Fibroblast of lung (primary cell): ENCODE measurements at regions not wholly inside any gene's neighbourhood (a gene's known extent, or its start where the extent isn't known, plus 50 kb on each side); places are given as distances from the start of the nearest gene placed in this dataset.

Experiments used
- DNase-seq, 2 donors: peaks; one replicate each; pipeline versions ENCODE4 v3.0.0 to v3.0.0-alpha.2; 2010; ENCODE audit warnings: low read depth in 2 of 2
- H2AFZ ChIP-seq: 2 replicates; pipeline ENCODE4 v1.5.1; 2012; ENCODE audit warnings: low read length, control low read depth, inconsistent platforms
- H3K27ac ChIP-seq: 2 replicates; pipeline ENCODE4 v1.5.1; 2011; ENCODE audit warnings: low read length, control low read depth; ENCODE audit not compliant: insufficient read depth
- H3K27me3 ChIP-seq: 2 replicates; pipeline ENCODE4 v1.5.1; 2011; ENCODE audit warnings: mild to moderate bottlenecking, low read length; ENCODE audit not compliant: control insufficient read depth, insufficient read depth
- H3K36me3 ChIP-seq: 2 replicates; pipeline ENCODE4 v1.5.1; 2011; ENCODE audit warnings: low read length; ENCODE audit not compliant: control insufficient read depth, insufficient read depth
- H3K4me1 ChIP-seq: 2 replicates; pipeline ENCODE4 v1.5.1; 2011; ENCODE audit warnings: low read length; ENCODE audit not compliant: control insufficient read depth, insufficient read depth; ENCODE audit errors: extremely low read depth
- H3K4me2 ChIP-seq: 2 replicates; pipeline ENCODE4 v1.5.1; 2011; ENCODE audit warnings: low read length, control low read depth; ENCODE audit not compliant: insufficient read depth; ENCODE audit errors: extremely low read depth
- H3K4me3 ChIP-seq, 4 experiments: fragments of 200-600 bp in 1 of 4; sonication (generic) in 1 of 4; replicated peaks in 1 of 4; 2 replicates each; pipeline ENCODE4 v1.5.1; 2011 to 2016; ENCODE audit warnings: low read length in 4 of 4, low read depth in 3 of 4, mild to moderate bottlenecking in 3 of 4, control low read depth in 2 of 4, inconsistent platforms in 1 of 4, mixed read lengths in 1 of 4; ENCODE audit not compliant: insufficient read depth in 1 of 4; ENCODE audit errors: control extremely low read depth in 1 of 4
- H3K79me2 ChIP-seq: 2 replicates; pipeline ENCODE4 v1.5.1; 2012; ENCODE audit warnings: mild to moderate bottlenecking, low read length, inconsistent platforms; ENCODE audit not compliant: control insufficient read depth, insufficient read depth
- H3K9ac ChIP-seq: 2 replicates; pipeline ENCODE4 v1.5.1; 2011; ENCODE audit warnings: mild to moderate bottlenecking, low read length, control low read depth; ENCODE audit not compliant: insufficient read depth
- H3K9me3 ChIP-seq: 2 replicates; pipeline ENCODE4 v1.5.1; 2012; ENCODE audit warnings: low read depth, low read length; ENCODE audit not compliant: control insufficient read depth, insufficient read depth
- H4K20me1 ChIP-seq: 2 replicates; pipeline ENCODE4 v1.5.1; 2011; ENCODE audit warnings: low read length; ENCODE audit not compliant: control insufficient read depth, insufficient read depth; ENCODE audit errors: extremely low read depth
- EZH2 ChIP-seq: IDR thresholded peaks from 2 replicates; pipeline ENCODE4 v1.5.1; 2012; ENCODE audit warnings: low read length, control low read depth, mild to moderate bottlenecking; ENCODE audit errors: missing control alignments
- TF ChIP-seq, protein P1 (sequence below), 2 donors: IDR thresholded peaks in 1 of 2; conservative IDR thresholded peaks in 1 of 2; 1 replicate in 1 of 2; 2 replicates in 1 of 2; pipeline ENCODE4 v1.5.1; 2011 to 2012; ENCODE audit warnings: low read length in 2 of 2, control low read depth in 1 of 2, inconsistent platforms in 1 of 2, low read depth in 1 of 2, mild to moderate bottlenecking in 1 of 2

DNA sequence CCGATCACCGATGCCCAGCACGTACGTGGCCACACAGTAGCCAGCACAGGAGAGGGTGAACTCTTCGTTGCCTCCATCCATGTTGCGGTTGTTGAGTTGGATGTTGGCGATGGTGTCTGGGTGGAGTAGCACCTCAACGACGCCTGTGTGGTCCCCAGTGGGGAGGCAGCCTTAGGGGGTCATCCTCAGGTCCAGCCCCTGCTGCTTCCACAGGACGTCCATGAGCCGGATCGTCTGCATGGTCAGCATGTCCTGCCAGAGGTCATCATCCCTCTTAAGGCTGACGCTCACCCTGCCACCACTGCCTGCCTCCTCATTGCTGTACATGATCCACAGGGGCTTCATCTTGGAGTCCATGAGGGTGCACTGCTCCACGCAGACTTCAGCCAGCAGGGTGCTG lies 369.3 kb downstream of the CMPK2 start:
- no peaks in the 10 kb centered on the region for H4K20me1 ChIP-seq
- no peak overlapping the region for H3K9ac ChIP-seq
- H3K9me3 ChIP-seq: no peaks in the 10 kb centered on the region
- H3K4me3 ChIP-seq: no peak overlapping the region
- no peaks in the 10 kb centered on the region for H3K27me3 ChIP-seq
- H3K79me2 ChIP-seq: no peaks in the 10 kb centered on the region
- H3K4me1 ChIP-seq: no peaks in the 10 kb centered on the region
- TF ChIP-seq, protein P1, sequence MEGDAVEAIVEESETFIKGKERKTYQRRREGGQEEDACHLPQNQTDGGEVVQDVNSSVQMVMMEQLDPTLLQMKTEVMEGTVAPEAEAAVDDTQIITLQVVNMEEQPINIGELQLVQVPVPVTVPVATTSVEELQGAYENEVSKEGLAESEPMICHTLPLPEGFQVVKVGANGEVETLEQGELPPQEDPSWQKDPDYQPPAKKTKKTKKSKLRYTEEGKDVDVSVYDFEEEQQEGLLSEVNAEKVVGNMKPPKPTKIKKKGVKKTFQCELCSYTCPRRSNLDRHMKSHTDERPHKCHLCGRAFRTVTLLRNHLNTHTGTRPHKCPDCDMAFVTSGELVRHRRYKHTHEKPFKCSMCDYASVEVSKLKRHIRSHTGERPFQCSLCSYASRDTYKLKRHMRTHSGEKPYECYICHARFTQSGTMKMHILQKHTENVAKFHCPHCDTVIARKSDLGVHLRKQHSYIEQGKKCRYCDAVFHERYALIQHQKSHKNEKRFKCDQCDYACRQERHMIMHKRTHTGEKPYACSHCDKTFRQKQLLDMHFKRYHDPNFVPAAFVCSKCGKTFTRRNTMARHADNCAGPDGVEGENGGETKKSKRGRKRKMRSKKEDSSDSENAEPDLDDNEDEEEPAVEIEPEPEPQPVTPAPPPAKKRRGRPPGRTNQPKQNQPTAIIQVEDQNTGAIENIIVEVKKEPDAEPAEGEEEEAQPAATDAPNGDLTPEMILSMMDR (conservative IDR thresholded peaks at IDR 0.05 in 1 of 2, IDR thresholded peaks at IDR 0.05 in 1 of 2; ENCODE audit: low read depth in 1 of 2, low read length in 2 of 2): no peak
- TF ChIP-seq EZH2: no peak
- no peak overlapping the region for H2AFZ ChIP-seq
- H3K36me3 ChIP-seq: no peaks in the 10 kb centered on the region
- no peak overlapping the region for H3K27ac ChIP-seq
- DNase-seq: no peak
- H3K4me2 ChIP-seq: no peak overlapping the region

DNA sequence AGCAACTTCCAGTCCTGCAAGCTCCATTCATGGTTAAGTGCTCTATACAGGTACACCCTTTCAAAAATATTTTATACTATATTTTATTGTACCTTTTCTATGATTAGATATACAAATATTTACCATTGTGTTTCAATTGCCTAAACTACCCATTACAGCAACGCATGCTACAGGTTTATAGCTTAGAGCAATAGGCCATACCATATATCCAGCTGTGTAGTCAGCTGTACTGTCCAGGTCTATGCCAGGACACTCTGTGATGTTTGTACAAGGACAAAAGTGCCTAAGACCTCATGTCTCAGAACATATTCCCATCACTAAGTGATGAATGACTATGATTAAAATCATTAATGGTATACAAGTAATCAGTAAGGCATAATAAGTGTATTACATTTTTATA lies 368.7 kb downstream of the CMPK2 start:
- Histone ChIP-seq H3K9ac (no peak overlapping the region), H4K20me1 (no peaks in the 10 kb centered on the region), H3K4me2 (no peak overlapping the region), H3K4me3 (no peak overlapping the region), H3K36me3 (no peaks in the 10 kb centered on the region), H3K27me3 (no peaks in the 10 kb centered on the region), H2AFZ (no peak overlapping the region), H3K9me3 (no peaks in the 10 kb centered on the region), H3K79me2 (no peaks in the 10 kb centered on the region), H3K4me1 (no peaks in the 10 kb centered on the region), H3K27ac (no peak overlapping the region)
- TF ChIP-seq EZH2: no peak
- TF ChIP-seq, protein P1 (conservative IDR thresholded peaks at IDR 0.05 in 1 of 2, IDR thresholded peaks at IDR 0.05 in 1 of 2; ENCODE audit: low read depth in 1 of 2, low read length in 2 of 2): no peak
- DNase-seq: no peak

DNA sequence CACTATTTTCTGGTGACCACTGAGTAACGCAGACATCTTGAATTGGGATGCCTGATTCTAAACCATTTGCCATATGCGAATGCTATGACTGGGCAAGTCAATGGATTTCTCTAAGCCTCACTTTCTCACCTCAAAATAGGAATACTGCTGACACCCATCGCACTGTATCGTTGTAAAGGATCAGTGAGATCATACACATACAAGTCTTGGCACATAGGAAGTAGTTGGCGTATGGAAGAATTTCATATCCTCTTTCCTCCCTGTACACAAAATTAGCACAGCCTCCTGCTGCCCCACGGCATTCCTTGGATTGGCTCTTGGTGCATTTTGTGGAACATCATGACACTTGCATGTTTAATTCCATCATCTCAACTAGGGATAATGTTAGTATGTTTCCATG lies 366.9 kb downstream of the CMPK2 start:
- TF ChIP-seq EZH2: no peak
- TF ChIP-seq, protein P1 (conservative IDR thresholded peaks at IDR 0.05 in 1 of 2, IDR thresholded peaks at IDR 0.05 in 1 of 2; ENCODE audit: low read depth in 1 of 2, low read length in 2 of 2): no peak
- Histone ChIP-seq H3K27me3 (no peaks in the 10 kb centered on the region), H3K27ac (no peak overlapping the region), H3K4me2 (no peak overlapping the region), H4K20me1 (no peaks in the 10 kb centered on the region), H2AFZ (no peak overlapping the region), H3K36me3 (no peaks in the 10 kb centered on the region), H3K9me3 (no peaks in the 10 kb centered on the region), H3K9ac (no peak overlapping the region), H3K4me1 (no peaks in the 10 kb centered on the region), H3K79me2 (no peaks in the 10 kb centered on the region), H3K4me3 (no peak overlapping the region)
- DNase-seq: no peak
